Left lobe of liver (tissue), 2 donors: ENCODE measurements at regions not wholly inside any gene's neighbourhood (a gene's known extent, or its start where the extent isn't known, plus 50 kb on each side); places are given as distances from the start of the nearest gene placed in this dataset.
"Not testable (repeated sequence)": the region's sequence is repeated elsewhere in the genome, so short reads cannot be mapped to it uniquely, and the experiment has no call there.

Source experiments
- ATAC-seq: fragments of 200-7000 bp; cut with Tn5 transposase; one replicate; pipeline ENCODE4 v1.9.1; 2020; ENCODE audit warnings: mild to moderate bottlenecking, moderate library complexity
- DNase-seq: peaks from one replicate; pipeline ENCODE4 v3.0.0-alpha.2; 2020; ENCODE audit warnings: low spot score
- donor health status: DM: no; HTN: no; CAD: no; lungs with moderate emphysema.
- donor health status: DM: no; HTN: yes; CAD: no.

DNA sequence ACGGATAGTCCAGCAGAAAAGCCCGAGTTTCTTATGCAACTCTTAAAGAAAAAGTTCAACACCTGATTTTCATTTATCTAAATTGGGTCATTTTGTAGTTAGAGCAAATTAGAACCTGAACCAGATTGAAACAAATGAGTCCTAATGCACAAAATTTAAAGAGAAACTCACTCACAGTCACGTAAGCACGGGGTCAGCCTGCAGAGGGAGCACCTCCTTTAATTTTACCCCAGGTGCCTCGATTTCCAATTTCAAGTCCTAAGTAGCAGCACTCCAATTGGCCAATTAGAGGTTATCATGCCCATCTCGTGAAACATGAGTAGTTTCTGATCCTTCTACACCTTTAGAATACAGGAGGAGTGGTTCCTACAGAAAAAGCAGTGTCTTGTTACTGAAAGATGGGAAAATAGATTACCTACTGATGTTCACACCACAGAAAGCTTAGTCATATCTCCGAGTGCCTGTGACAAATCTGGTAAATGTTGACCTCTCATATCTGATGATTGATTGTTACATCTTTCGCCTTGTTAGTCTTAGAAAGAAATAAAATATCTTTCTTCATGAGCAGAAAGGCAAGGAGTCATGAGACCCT, 1929.8 kb upstream of the LRRTM1 start:
- DNase-seq: no peak
- peak; percentile 23 for ATAC-seq

DNA sequence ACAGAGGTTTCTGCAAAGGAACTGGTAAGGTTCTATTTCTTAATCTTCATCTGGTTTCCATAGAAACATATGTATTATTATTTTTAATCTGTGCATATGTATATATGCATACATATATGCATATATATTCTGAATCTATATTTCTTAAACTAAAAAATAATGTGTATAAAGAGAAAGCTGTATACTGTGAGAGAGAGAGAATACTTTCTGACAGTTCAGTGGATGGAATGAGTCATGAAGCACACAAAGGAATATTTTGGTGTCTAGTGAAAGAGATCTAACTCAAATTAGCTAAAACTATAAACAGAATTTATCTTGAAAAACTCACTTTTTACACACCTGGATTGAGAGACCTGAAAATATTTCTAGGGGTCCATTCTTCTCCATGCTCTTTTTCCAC, 1929.3 kb upstream of the LRRTM1 start:
- DNase-seq: no peak

DNA sequence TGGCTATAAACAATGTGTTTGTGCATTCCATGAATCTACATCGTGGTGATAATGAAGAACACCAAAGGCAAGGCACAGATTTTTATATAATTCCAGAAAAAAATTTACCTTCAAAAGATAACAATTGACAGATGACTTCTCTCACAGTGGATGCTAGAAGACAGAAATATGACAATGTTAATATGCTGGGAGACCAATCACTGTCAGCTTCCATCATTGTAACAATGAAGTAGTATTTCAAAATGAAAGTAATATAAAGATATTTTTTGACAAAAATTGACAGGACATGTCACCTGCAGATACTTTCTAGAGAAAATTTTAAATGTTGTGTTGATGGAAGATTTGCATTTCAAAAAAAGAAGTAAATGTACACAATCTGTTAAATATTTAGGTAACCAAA, 1925.9 kb upstream of the LRRTM1 start:
- DNase-seq (no peak), ATAC-seq (no peak)

More for the DNA sequence above, 1929.3 kb upstream of the LRRTM1 start:
- no peak for ATAC-seq

DNA sequence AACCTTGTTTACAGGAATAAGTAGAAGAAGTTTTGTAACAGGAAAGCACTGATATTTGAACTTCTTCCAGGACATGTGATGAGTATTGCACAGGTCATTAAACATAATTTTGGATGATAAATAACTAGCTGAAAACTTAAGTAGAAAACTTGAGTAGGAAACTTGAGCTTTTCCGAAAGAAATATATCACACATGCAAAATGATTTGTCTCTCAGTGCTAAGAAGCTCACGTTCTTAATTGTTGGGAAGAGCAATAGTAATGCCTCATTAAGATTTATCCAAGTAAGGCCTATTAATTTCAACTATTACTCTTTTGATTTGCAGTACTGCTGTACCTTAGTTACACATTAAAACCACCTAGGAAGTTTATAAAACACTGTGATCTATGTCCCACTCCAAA, 1921.9 kb upstream of the LRRTM1 start:
- DNase-seq (no peak), ATAC-seq (no peak)

GRCh38 chr2:82224301-82224940, 1919.9 kb upstream of the LRRTM1 start:
- no peak for DNase-seq
- ATAC-seq: no peak

DNA sequence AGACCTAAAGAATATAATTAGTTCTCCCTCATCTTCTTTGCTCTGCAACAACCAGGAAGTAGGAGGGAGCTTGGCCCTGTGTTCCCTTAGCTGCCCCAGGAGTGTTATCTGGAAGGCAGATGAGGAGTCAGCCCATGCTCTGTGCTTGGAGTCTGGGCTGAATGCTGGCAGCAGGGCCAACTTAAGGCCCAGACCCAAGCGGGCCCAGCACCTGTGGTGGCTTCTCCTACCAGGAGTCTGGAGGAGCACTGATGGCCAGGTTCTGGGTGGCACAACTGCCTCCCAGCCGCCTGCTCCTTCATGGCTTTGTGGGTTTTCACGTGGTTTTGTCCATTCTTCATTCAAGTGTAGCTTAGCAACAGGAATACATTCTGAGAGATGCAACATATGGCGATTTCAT, 1910.7 kb upstream of the LRRTM1 start:
- DNase-seq (no peak), ATAC-seq (no peak)

DNA sequence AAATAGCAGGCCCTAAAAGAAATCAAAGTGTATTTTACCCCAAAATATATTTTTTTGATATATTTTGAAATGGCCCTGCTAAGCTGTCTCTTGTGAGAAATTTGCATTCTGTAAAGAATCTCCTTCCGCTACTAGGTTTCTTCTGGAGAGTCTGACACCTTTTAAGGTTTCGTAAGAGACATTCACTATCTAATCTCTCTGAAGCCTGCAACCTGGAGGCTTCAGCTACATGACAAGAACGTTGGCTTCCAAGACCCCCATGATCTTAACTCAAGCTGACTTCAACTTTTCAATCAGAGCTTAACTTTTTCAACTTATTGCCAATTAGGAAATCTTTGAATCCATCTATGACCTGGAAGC, 1894.9 kb upstream of the LRRTM1 start:
- DNase-seq (no peak), ATAC-seq (no peak)

DNA sequence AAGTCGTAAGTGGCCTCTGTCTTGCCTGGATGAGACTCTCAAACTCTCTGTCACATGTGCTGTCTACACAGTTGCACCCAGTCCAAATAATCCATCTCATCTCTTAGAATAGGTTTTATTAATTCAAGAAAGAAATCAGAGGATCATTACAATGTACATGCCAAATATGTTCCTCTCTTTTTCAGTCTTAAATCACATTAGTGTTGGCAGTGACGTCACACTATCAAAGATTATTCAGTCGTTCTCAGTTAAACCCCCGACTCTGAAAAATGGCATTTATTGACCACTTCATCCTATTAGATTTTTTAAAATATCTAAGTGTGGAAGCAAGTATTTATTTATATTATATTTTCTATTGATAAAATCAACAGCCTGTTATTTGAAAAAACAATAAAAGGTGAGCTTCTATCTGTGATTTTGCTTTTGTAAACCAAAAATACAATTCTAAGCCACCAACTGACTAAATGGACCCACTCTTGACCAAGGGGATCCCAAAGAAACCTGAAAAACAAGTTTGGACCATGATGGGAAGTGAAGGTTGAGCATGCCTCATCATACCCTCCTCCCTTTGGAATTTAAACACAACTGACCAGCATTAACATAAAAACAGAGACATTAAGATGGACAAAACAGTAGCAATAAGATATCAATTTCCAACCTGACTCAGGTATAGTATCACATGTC, 1894.4 kb upstream of the LRRTM1 start:
- DNase-seq: no peak
- no peak for ATAC-seq

DNA sequence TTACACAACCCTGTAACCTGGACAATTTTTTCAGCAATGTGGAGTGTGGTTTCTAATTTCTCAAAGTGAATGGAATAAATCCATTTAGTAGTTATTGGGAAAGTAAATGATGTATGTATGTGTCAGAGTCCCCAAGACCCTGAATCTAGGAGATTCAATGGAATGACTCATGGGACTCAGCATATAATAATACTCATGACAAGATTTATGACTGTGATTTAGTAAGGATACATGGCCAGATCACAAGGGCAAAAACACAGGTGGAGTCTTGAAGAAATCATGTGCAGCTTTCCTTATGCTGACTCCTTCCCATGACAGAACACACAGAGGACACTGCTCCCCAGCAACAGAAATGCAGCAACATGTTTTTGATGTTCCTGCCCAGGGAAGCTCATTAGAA, 1877.7 kb upstream of the LRRTM1 start:
- DNase-seq (no peak), ATAC-seq (no peak)

DNA sequence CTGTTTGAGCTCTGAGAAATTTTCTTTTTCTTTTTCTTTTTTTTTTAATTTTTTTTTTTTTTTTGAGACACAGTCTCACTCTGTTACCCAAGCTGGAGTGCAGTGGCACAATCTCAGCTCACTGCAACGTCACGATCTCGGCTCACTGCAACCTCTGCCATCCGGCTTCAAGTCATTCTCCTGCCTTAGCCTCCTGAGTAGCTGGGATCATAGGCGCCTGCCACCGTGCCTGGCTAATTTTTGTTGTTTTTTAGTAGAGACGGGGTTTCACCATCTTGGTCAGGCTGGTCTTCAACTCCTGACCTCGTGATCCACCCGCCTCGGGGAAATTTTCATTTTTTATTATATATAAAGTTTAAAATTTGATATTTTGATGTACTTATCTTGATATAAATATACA, 1870.7 kb upstream of the LRRTM1 start:
- not testable (repeated sequence) for DNase-seq, ATAC-seq

DNA sequence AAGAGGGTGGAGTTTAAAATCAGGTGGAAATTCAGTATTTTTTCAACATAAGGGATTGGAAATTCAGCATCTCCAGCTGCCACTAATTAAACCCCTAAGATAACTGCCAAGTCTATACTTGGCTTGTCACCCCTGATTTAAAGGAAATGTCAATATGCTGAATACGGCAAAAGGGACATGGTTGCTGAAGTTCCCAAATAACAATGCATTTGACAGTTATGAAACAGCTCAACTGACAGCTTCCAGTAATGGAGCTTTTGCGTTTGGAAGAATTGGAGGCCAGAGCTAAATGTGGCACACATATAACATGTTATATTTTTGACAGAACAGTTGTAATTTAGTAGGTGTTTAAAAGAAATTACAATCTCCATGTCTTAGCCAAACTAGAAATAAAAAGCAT, 1867.9 kb upstream of the LRRTM1 start:
- ATAC-seq: no peak
- no peak for DNase-seq

GRCh38 chr2:82169379-82169778, 1864.8 kb upstream of the LRRTM1 start:
- no peak for ATAC-seq
- no peak for DNase-seq

- no peak for ATAC-seq
- no peak for DNase-seq
Observed at GRCh38 chr2:82165377-82165776, 1860.8 kb upstream of the LRRTM1 start.

GRCh38 chr2:82158150-82158549, 1853.6 kb upstream of the LRRTM1 start:
- no peak for DNase-seq
- no peak for ATAC-seq

DNA sequence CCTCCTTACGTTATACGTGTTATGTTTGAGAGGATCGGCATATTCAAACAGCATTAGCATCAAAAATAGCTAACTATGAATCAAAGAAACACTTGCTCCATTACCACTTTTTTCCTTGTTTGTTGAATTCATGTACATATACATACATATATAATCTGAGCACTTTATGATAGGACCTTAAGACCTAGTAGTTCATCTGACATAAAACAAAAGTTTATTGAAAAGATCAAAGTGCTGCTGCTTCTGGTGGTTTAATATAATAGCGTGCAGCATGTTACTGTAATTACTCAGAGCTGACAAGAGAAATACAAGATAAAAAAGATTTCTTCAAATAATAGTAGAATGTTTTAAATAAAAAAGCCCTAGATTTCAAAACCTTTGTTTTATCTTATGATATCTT, 1850.9 kb upstream of the LRRTM1 start:
- ATAC-seq (no peak), DNase-seq (no peak)

GRCh38 chr2:82143343-82143742, 1838.8 kb upstream of the LRRTM1 start:
- DNase-seq (no peak), ATAC-seq (no peak)

- ATAC-seq: no peak
- DNase-seq: no peak
Observed at GRCh38 chr2:82139979-82140611, 1835.5 kb upstream of the LRRTM1 start.

GRCh38 chr2:82137441-82137840, 1832.9 kb upstream of the LRRTM1 start:
- ATAC-seq: no peak

DNA sequence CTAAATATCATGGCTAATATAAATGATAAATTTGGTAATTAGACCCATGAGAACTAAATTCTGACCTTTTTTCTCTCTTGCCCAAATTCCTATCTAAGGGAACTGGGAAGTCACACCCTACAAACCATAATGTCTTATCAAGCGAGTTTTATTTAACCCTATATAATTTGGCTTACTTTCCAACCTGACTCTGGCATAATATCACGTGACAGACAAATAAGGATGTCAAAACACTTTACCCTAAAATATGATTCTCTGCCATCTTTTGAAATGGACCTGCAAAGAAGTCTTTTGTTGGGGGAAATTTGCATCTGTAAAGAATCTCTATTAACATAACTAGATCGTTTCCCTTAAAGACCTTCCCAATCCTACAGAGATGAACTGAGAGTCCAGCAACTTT, 1823.5 kb upstream of the LRRTM1 start:
- ATAC-seq: no peak
- DNase-seq: no peak

More at GRCh38 chr2:82137441-82137840, 1832.9 kb upstream of the LRRTM1 start:
- no peak for DNase-seq

DNA sequence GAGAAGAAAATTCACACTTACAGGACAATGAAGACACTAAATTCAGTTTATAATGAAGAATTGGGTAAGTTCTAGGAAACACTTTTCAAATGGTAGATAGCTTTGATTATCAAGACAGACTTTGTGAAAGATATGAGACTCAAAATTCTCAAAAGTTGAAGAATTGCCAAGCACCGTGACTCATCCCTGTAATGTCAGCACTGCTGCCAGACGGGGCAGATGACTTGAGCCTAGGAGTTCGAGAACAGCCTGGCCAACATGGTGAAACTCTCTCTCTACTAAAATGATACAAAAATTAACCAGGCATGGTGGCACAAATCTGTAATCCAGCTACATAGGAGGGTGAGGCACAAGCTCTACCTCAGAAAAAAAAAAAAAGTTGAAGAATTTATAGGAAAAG, 1820.1 kb upstream of the LRRTM1 start:
- ATAC-seq (no peak), DNase-seq (no peak)

GRCh38 chr2:82120654-82121053, 1816.1 kb upstream of the LRRTM1 start:
- DNase-seq (no peak), ATAC-seq (no peak)

GRCh38 chr2:82120115-82120514, 1815.6 kb upstream of the LRRTM1 start:
- ATAC-seq (no peak), DNase-seq (no peak)
